ENCODE measurements at regions not wholly inside any gene's neighbourhood (a gene's known extent, or its start where the extent isn't known, plus 50 kb on each side); places are given as distances from the start of the nearest gene placed in this dataset.

DNA sequence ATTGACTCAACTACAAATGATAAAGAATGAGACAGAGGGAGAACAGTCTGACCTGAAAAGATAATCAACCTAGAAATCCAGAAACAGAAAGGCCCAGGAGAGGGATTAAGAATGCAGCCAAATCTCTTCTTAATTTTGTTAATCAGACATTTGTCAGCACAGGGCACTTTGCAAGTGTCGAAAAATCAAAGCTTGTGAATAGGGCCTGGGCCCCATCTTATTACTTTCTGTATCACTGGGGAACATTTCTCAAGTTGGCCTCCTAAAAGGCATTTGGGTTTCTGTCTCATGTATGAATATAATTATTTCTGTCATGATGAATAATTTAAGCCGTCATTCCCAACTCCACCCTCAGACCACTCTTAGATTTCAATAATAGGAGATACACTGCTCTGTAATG lies 308.4 kb upstream of the PRKCQ start:
- DNase-seq (ENCODE audit: low read depth in 2 of 2): no peak
- TF ChIP-seq, protein P1, sequence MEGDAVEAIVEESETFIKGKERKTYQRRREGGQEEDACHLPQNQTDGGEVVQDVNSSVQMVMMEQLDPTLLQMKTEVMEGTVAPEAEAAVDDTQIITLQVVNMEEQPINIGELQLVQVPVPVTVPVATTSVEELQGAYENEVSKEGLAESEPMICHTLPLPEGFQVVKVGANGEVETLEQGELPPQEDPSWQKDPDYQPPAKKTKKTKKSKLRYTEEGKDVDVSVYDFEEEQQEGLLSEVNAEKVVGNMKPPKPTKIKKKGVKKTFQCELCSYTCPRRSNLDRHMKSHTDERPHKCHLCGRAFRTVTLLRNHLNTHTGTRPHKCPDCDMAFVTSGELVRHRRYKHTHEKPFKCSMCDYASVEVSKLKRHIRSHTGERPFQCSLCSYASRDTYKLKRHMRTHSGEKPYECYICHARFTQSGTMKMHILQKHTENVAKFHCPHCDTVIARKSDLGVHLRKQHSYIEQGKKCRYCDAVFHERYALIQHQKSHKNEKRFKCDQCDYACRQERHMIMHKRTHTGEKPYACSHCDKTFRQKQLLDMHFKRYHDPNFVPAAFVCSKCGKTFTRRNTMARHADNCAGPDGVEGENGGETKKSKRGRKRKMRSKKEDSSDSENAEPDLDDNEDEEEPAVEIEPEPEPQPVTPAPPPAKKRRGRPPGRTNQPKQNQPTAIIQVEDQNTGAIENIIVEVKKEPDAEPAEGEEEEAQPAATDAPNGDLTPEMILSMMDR (IDR thresholded peaks at IDR 0.05; ENCODE audit: low read depth, low read length): no peak

DNA sequence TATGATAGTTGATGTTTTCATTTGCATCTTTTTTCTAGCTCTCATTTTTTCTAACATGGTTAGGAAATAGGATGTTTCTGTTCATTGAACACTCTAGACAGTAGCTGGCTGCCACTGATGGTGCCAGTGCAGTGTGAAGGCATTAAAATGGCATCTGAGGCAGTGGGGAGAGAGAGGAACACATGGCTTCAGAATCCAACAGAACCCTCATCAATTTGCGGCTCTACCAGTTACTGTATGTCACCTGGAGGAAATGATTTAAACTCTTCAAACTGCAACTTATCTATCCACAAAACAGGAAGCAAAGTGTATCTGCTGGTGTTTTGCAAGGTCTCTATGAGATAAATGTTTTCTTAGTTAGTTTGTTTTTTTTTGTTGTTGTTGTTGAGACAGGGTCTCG lies 305.2 kb upstream of the PRKCQ start:
- TF ChIP-seq, protein P1 (IDR thresholded peaks at IDR 0.05; ENCODE audit: low read depth, low read length): no peak
- no peak for DNase-seq (ENCODE audit: low read depth in 2 of 2)
- no peak overlapping the region for H3K4me3 ChIP-seq (replicated peaks in 1 of 2; ENCODE audit: low read depth in 2 of 2, low read length in 2 of 2)

More for the DNA sequence above, 308.4 kb upstream of the PRKCQ start:
- no peak overlapping the region for H3K4me3 ChIP-seq (replicated peaks in 1 of 2; ENCODE audit: low read depth in 2 of 2, low read length in 2 of 2)

DNA sequence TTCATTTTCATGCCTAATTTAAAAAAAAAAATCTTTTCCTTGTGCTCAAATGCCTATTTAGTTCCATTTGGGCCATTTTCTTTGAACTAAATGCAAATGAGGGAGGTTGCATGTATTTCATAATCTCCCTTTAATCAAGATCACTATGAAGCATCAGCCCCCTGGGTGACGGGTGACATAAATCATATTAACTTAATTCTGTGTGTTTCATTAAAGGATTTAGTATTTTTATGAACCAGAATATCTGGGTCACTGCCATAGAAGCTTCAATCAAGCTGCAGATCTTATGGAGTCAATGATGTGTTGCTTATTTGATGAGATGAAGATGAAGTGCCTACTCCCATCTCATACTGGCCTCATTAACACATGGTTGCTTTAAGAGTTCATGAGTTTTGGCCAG lies 301.9 kb upstream of the PRKCQ start:
- H3K4me3 ChIP-seq (replicated peaks in 1 of 2; ENCODE audit: low read depth in 2 of 2, low read length in 2 of 2): no peak overlapping the region
- TF ChIP-seq, protein P1 (IDR thresholded peaks at IDR 0.05; ENCODE audit: low read depth, low read length): no peak
- no peak for DNase-seq (ENCODE audit: low read depth in 2 of 2)

DNA sequence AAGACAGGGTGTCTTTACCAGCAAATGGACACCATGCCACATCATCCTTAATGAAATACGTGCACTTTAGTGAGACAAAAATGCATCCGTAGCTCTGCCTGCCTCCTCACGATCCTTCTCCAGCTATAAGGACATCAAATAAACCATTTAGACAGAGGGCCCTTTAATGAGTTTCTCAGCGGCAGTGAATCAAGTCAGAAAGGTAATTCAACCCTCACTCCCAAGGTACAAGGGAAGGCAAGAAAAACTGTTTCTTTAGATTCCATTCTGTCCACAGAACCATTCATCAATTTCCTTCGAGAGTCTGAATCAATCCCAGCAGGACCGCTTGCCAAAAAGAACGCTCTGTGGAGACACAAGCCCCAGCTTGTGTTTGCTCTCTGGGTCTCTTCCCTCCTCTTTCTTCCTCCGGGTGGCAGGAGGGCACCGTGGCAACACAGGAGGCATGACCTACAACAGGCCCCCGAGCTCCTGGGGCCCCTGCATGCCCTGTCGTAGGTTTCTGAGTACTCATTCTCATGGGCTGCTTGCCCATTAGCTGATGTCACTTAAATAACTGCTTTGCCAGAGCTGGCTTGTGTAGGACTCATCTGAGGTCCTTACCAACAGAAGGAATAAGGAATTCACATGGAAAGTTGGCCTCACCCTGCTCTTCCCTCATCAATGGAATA lies 297.8 kb upstream of the PRKCQ start:
- H3K4me3 ChIP-seq (replicated peaks in 1 of 2; ENCODE audit: low read depth in 2 of 2, low read length in 2 of 2): no peak overlapping the region
- TF ChIP-seq, protein P1 (IDR thresholded peaks at IDR 0.05; ENCODE audit: low read depth, low read length): no peak
- peak in 1 of 2 donors; percentile 18 for DNase-seq (ENCODE audit: low read depth in 2 of 2)

DNA sequence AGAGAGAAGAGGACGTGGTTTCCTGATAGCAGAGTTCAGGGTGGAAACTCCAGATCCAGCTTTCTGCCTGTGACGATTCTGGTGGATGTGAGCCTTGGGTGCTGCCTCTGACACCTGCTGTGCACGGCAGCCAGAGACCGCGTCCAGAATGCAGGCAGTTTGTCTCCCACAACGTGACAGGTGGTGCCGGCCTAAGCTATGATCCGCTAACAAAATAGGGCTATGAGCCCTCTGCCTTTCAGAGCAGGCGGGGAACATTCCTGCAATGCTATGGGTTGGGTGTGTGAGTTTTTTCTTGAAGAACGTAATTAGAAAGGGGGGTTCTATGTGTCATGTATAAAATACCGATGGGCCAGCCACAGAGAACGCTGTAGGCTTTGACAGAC lies 297.3 kb upstream of the PRKCQ start:
- TF ChIP-seq, protein P1 (IDR thresholded peaks at IDR 0.05; ENCODE audit: low read depth, low read length): no peak
- DNase-seq (ENCODE audit: low read depth in 2 of 2): no peak
- H3K4me3 ChIP-seq (replicated peaks in 1 of 2; ENCODE audit: low read depth in 2 of 2, low read length in 2 of 2): no peak overlapping the region

DNA sequence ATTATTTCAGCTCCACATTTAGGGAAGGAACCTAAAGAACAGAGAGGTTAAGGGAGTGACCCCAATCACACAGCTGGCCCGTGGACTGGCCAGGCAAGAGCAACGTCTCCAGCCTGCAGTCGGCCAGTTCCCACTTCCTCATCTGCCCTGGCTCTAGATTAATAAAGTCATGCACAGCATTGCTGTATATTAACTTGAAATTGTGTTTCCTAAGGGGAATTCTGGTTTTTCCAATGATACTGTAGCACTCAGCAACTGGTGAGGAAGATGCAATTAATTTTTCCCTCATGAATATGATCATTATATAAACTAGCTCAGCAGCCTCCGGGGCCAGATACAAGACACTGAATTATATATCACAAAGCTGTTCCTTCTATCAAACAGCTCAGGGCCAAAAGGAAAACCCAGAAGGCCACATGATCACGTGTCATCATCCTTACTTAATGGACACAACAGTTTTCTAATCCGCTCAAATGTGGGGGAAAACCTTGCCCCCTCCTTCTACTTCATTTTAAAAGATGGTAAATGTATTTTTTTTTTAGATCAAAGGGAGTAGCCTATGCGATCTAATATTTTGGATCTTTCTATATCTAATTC lies 295.3 kb upstream of the PRKCQ start:
- DNase-seq (ENCODE audit: low read depth in 2 of 2): no peak
- no peak overlapping the region for H3K4me3 ChIP-seq (replicated peaks in 1 of 2; ENCODE audit: low read depth in 2 of 2, low read length in 2 of 2)
- TF ChIP-seq, protein P1 (IDR thresholded peaks at IDR 0.05; ENCODE audit: low read depth, low read length): no peak

Data from cardiac fibroblast (primary cell).